ENCODE measurements at regions not wholly inside any gene's neighbourhood (a gene's known extent, or its start where the extent isn't known, plus 50 kb on each side); places are given as distances from the start of the nearest gene placed in this dataset.

DNA sequence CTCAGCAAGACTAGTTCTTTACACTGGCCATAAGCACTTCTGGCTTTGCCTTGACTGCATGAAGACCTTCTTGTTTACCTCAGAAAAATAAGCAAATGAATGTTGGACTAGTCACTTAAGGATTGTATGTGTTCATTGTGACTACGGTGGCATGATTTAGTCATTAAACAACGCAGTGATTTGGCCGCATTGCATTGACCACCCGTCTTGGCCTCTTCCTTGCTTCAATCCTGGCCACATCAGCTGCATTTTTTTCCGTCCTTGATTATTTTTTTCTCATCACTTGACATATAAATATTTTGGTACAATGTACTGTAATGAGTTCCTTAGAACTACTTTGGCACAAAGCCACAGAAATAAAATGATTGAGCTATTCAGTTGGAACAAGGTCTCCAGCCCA is 656.2 kb downstream of the RAB28 start:
- no peak for DNase-seq

GRCh38 chr4:12791536-12791935 is 692.6 kb downstream of the RAB28 start:
- DNase-seq: no peak

DNA sequence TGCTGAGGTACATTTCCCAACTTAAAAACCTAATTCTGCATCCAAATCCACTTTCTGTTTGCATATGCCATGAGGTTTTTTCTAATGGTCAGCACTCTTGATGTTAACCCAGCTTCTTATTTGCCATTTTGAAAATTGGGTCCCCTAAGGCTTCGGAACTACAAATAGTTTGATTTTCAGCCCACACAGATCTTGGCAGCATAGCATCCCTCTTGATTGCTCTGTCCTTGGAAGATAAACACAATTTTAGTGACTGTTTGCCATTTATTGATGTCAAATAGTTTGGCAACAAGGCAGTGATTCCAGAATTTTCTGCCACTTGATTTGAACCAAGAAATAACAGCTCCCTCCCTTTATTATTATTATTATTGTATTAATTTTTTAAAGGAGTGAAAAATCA is 696.9 kb downstream of the RAB28 start:
- DNase-seq: no peak

DNA sequence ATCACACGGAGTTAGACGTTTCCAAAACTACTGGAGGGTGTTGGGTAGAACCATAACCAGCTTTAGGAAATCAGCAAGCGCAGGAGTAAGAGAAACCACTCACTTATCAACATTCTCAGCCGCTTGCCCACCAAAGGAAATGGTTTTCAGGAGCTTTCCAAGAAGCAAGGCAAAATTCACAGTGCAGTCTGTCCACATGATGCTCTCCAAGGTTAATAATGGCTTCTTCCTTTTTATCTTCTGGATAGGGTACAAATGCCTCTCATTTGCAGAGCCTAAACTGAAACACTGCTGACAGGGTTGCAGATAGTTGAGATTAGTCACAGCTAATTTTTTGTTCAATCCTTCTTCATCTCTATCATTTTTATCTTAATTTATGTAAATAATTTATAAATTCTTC is 705.4 kb downstream of the RAB28 start:
- DNase-seq: no peak

DNA sequence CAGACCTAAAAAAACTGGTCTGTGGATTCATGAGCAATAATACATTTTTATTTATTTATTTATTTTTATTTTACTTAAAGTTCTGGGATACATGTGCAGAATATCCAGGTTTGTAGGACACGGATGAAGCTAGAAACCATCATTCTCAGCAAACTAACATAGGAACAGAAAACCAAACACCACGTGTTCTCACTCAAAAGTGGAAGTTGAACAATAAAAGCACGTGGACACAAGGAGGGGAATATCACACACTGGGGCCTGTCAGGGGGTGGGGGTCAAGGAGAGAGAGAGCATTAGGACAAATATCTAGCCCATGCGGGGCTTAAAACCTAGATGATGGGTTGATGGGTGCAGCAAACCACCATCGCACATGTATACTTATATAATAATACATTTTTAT is 705.9 kb downstream of the RAB28 start:
- no peak for DNase-seq

DNA sequence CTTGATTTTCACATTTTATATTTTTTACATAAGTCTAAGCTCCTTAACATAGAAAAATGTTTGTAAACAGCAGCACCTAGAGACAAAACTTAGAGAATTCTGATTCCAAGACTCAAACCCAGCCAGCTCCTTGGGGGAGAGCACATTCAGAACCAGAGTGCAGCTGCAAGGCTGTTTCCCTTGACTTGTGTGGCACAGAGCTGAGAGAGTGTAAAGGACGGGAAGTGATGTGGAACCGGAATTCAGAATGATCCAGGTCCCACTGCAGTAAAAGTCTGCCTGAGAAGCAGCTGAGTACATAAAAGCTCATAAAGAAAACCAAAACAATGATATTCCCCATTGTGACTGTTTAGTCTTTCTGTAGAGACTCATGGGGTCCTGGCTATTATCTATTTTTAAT is 713.8 kb downstream of the RAB28 start:
- DNase-seq: no peak

- no peak for DNase-seq
Observed at GRCh38 chr4:12761694-12762093, 722.4 kb downstream of the RAB28 start.

DNA sequence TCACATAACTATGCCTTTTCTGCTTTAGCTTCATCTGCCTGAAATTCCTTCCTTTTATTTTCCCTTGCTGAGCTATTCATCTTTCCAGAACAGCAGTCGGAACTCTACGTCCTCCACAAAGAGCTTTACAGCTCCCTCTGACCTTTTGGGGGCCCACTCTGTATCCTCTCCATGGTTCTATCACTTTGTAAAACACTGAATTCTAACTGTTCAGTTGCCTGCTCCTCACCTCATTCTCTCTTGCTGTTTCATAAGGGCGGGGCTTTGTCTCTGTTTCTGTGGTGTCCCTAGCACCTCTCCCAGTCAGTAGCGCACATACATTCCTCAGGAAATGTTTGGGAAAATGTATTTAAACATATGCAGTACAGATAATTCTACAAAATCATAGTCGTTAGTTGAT is 737.0 kb downstream of the RAB28 start:
- DNase-seq: no peak

GRCh38 chr4:12746221-12746620 is 737.9 kb downstream of the RAB28 start:
- no peak for DNase-seq

DNA sequence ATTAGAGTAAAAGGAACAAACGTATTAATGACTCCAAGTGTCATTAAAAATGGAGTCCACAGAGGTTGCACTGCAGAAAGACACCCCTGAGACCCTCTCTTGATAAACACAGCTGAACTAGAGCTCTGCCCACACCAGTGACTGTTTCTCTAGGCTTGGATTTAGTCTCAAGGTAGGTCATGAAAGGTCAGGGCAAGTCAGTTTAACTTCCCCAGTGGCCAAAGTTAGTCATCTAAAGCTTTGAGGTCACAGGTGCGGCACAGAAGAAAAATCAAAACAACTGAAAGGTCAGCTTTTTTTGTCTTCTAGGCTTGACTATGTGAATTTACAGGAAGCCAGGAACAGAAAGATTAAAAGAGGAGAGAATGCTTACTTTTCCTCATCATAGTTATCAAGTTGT is 749.6 kb downstream of the RAB28 start:
- DNase-seq: no peak

GRCh38 chr4:12729384-12729783 is 754.8 kb downstream of the RAB28 start:
- no peak for DNase-seq

GRCh38 chr4:12724510-12724909 is 759.6 kb downstream of the RAB28 start:
- no peak for DNase-seq

DNA sequence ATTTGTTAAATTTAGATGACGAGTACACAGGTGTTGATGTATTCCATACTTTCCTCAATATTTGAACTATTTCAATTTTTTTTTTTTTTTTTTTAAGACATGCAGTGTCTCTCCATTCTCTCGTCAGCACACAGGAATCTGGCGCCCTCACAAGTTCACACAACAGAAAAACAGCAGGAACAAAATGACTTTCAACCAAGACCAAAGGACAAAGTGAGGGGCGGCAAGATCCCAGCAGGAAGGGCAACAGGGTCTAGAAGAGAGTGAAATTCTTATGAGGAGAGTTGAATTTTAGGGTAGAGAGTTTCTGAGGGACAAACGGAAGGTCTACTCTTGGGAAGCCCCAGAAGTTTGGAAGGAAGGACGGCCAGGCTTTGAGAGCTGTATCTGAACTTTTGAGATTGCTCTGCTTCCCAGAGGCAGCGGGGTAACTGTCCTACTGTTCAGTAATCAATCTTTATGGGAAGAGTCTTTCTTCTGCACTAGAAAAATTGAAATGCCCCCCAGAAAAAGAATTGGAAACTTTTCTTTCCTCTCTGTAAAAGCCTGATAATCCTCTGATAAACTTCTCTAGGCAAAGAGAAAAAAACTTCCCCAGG is 760.2 kb downstream of the RAB28 start:
- no peak for DNase-seq

DNA sequence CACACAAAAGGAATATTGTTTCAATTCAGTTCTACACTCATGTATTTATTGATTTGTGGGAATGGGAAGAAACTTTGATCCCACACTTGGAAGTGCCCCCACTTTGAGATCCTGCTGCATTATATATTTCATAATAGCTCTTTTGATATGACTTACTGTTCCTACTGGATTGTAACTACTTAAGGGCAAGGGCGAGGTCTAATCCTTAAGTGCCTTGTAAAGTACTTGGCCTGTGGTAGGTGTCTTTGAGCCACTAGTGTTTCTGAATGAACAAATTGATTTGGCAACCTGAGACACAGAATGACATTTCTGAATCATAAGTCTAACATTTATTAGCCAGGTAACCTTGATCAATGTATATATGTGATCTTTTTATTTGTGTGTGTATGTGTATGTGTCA is 767.2 kb downstream of the RAB28 start:
- no peak for DNase-seq

GRCh38 chr4:12712648-12713339 is 771.3 kb downstream of the RAB28 start:
- DNase-seq: no peak

GRCh38 chr4:12707381-12708175 is 776.6 kb downstream of the RAB28 start:
- DNase-seq: no peak

DNA sequence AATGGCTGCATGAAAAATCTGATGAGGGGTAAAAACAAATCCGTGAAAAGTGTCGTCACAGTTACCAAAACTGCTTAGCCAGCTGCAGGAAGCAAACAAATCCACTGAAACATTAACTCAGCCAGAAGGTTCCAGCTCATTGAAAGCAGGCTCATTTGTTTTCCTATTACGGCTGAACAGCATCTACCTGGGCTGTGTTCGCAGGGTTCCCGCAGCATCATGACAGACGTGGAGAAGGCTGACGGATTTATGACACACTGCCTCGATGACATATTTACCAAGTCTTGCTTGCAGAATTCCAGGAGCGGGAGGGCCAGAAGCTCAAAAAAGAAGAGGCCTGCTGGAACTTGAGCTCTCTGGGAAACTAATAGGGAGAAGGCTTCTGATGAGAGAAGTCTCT is 781.1 kb downstream of the RAB28 start:
- DNase-seq: no peak

DNA sequence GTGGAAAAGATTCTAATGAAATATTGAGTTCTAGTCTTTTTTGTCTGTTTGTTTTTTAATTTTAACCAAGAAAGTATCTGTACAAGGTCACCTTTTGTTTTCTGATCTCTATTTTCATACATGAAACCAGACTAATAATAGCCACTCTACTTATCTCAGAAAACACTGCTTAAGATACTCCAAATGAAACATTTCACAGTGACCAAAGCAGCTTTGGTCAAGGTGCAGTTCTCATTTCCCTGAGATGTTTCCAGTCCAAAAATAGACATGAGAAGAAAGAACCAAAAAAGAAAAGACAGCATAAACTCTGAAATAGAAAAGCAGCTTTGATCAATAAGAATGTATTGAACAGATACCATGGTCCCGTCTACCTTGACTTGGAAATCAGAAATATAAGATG is 782.8 kb downstream of the RAB28 start:
- no peak for DNase-seq

DNA sequence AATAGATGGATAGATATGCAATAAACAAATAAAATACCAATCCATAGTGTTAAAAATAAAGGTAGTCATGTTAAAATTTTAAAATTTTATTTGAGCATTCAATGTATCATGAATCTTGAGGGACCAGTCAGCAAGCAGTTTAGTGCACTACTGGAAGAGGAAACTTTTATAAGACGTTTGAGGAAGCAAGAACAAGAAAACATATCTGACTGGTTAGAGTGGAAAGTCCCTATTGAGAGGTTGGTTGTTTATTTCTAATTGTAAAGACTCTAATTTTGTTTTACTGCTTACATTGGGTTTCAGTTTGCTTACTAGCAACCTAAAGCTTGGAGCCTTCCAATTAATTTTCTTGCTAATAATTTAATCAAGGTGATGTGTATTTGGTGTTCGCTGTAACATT is 786.2 kb downstream of the RAB28 start:
- no peak for DNase-seq

GRCh38 chr4:12692815-12693214 is 791.3 kb downstream of the RAB28 start:
- DNase-seq: no peak

DNA sequence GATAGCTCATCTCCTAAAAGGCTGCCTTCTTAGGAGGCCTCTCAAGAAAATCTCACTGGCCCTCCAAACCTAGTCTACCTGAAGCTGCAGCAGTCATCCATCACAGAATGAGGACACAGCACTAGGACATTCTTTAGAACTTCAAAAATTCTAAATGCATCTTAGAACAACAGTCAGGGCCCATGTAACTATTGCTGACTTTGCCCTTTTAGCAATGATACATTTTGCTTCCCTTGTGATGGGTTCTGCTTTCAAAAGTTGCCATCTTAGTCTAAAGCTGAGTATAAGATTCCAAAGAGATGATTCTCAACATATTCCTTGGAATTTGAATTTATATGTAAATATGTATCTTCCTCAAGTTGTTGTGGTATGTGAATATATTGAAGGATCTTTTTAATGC is 793.0 kb downstream of the RAB28 start:
- no peak for DNase-seq

DNA sequence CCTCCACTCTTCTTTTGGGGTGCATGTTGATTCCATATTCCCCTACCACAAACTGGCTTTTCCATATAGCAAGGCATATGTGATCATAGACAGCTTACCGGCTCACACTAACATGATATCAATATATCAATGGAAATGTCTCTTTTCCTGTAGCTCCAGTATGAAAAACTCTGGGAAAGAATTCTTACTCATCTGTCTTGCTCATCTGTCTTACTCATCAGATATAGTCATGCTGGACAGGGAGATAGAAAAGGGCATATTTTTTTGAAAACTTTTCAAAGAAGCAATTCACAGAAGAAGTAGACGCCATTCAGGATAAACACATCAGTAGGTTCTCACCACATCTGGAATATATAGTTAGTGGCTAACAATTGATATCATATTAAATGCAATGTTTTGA is 794.7 kb downstream of the RAB28 start:
- DNase-seq: no peak

DNA sequence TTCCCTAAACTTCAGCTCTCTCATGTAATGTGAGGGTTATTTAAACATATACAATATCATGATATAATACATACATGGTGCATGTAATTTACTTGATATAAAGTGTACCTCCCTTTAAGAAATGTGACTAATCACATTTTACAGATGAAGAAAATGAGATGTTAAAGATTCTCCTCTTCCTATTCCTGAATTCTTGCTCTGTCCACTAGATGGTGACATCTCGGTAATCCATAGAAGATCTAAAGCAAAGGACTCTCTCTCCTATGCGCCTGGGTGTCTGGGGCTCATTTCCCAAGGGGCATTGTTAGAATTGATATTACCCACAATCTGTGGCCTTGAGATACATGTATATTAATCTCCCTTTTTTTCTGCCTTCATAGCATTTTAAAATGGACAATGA is 804.9 kb downstream of the RAB28 start:
- DNase-seq: no peak

DNA sequence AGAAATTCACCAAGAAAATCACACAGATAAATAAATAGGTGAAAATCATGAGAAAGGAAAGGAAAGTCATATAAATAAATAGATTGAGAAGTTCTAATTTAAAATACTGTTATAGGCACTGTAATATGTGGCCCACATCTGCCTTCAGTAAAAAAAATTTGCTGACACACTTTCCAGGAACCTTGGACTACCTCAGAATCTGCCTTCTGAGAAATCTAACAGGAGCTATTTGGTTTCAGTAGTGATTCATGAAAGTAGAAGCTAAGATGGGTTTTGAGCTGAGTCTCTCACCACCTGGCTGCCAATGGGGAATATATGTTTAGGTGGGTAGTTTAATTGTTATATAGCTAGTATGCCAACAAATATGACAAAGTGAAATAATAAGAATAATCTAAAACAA is 810.0 kb downstream of the RAB28 start:
- no peak for DNase-seq
